CD4-positive, alpha-beta T cell (primary cell): ENCODE measurements at regions not wholly inside any gene's neighbourhood (a gene's known extent, or its start where the extent isn't known, plus 50 kb on each side); places are given as distances from the start of the nearest gene placed in this dataset.
A peak's percentile ranks its signal among the peaks of the same experiment; 100 is the strongest.

Experiments used
- ATAC-seq: fragments of 200-7000 bp; cut with Tn5 transposase; one replicate; pipeline ENCODE4 v1.10.0; 2022; ENCODE audit warnings: mild to moderate bottlenecking; ENCODE audit not compliant: poor library complexity
- CTCF ChIA-PET: fragments of 350-600 bp; sonication (Branson Sonifier 250); formaldehyde crosslinking; loops from one replicate; lab custom pipeline; 2021; ENCODE audit warnings: antibody characterized with exemption, inconsistent platforms; lab: Charles Lee
- POLR2A ChIA-PET: fragments of 350-600 bp; sonication (Branson Sonifier 250); formaldehyde crosslinking; loops from one replicate; lab custom pipeline; 2021; ENCODE audit warnings: antibody characterized with exemption, inconsistent platforms; lab: Charles Lee
- DNase-seq, 14 experiments: peaks; one replicate each; pipeline ENCODE4 v3.0.0-alpha.2; 2013 to 2020; ENCODE audit warnings: mixed read lengths in 2 of 14
- H3K27ac ChIP-seq, 2 donors: one replicate each; pipeline versions ENCODE4 v1.5.1 to v1.7.0; 2013; ENCODE audit warnings: low read length in 2 of 2, low read depth in 1 of 2, mild to moderate bottlenecking in 1 of 2
- H3K27me3 ChIP-seq, 2 experiments: 1 replicate in 1 of 2; 2 replicates in 1 of 2; pipeline versions ENCODE4 v1.6.1 to v1.7.0; 2013; ENCODE audit warnings: low read length in 2 of 2, control low read depth in 1 of 2, mild to moderate bottlenecking in 1 of 2, moderate library complexity in 1 of 2; ENCODE audit not compliant: insufficient read depth in 2 of 2, control insufficient read depth in 1 of 2
- H3K36me3 ChIP-seq: one replicate; pipeline ENCODE4 v1.6.1; 2013; ENCODE audit warnings: low read length, control low read depth; ENCODE audit not compliant: insufficient read depth
- H3K4me1 ChIP-seq: one replicate; pipeline ENCODE4 v1.6.1; 2013; ENCODE audit warnings: low read length, control low read depth; ENCODE audit not compliant: insufficient read depth
- H3K4me3 ChIP-seq: one replicate; pipeline ENCODE4 v1.5.1; 2013; ENCODE audit warnings: mild to moderate bottlenecking, low read length, moderate library complexity
- H3K9me3 ChIP-seq, 2 experiments: 1 replicate in 1 of 2; 2 replicates in 1 of 2; pipeline versions ENCODE4 v1.6.1 to v1.7.0; 2013; ENCODE audit warnings: low read length in 2 of 2, mild to moderate bottlenecking in 2 of 2, control low read depth in 1 of 2, moderate library complexity in 1 of 2; ENCODE audit not compliant: control insufficient read depth in 1 of 2, insufficient read depth in 1 of 2
- H3K27ac Mint-ChIP-seq: one replicate; pipeline ENCODE4 v1.8.0; 2020; ENCODE audit warnings: mixed read lengths
- H3K27me3 Mint-ChIP-seq: one replicate; pipeline ENCODE4 v1.8.0; 2021; ENCODE audit warnings: mixed read lengths
- H3K36me3 Mint-ChIP-seq: one replicate; pipeline ENCODE4 v1.8.0; 2021; ENCODE audit warnings: low read depth, mixed read lengths
- H3K4me1 Mint-ChIP-seq: one replicate; pipeline ENCODE4 v1.8.0; 2021; ENCODE audit warnings: low read depth, mixed read lengths
- H3K4me3 Mint-ChIP-seq: one replicate; pipeline ENCODE4 v1.8.0; 2020; ENCODE audit warnings: mild to moderate bottlenecking, mixed read lengths
- H3K9me3 Mint-ChIP-seq: one replicate; pipeline ENCODE4 v1.8.0; 2020; ENCODE audit warnings: mixed read lengths
- CTCF ChIP-seq: fragments of 200-600 bp; IDR thresholded peaks from one replicate; pipeline ENCODE4 v1.8.0; 2022; ENCODE audit warnings: antibody characterized with exemption, mild to moderate bottlenecking
- intact Hi-C, 2 experiments: fragments of 100-400 bp; cut with DNase I in 1 of 2; cut with micrococcal nuclease in 1 of 2; formaldehyde crosslinking; loops; one replicate each; pipeline versions ENCODE4 v1.15.1 to v1.9.0; 2023 to 2025; cut with DNase I, micrococcal nuclease

DNA sequence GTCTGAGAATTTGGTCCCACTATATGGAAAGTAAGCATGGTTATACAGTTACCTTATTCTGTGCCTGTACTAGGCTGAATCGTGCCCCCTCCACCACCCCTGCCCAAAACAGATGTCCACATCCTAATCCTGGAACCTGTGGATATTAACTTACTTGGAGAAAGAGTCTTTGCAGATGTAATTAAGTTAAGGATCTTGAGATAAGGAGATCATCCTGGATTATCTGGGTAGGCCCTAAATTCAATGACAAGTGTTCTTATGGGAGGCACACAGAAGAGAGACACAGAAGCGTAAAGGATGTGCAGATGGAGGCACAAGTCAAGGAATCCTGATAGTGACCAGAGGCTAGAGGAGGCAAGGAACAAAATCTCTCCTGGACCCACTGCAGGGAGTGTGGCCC, 116.7 kb upstream of the MAN1A1 start:
- intact Hi-C loops: no loop called here
- H3K27ac ChIP-seq: no peak overlapping the region
- no peak for ATAC-seq
- no peaks in the 10 kb centered on the region for H3K9me3 ChIP-seq
- no peak overlapping the region for H3K4me3 ChIP-seq
- no peaks in the 10 kb centered on the region for H3K9me3 Mint-ChIP-seq
- CTCF ChIA-PET: no interaction called here
- no peak for TF ChIP-seq CTCF
- no peaks in the 10 kb centered on the region for H3K36me3 ChIP-seq
- H3K27me3 Mint-ChIP-seq: no peaks in the 10 kb centered on the region
- no peaks in the 10 kb centered on the region for H3K27me3 ChIP-seq
- H3K4me1 ChIP-seq: peaks cover 3% of the 10 kb centered on the region
- no peak for DNase-seq
- peaks cover 10% of the 10 kb centered on the region for H3K4me1 Mint-ChIP-seq
- H3K27ac Mint-ChIP-seq: no peak overlapping the region
- no peak overlapping the region for H3K4me3 Mint-ChIP-seq
- no peaks in the 10 kb centered on the region for H3K36me3 Mint-ChIP-seq
- POLR2A ChIA-PET: no interaction called here

DNA sequence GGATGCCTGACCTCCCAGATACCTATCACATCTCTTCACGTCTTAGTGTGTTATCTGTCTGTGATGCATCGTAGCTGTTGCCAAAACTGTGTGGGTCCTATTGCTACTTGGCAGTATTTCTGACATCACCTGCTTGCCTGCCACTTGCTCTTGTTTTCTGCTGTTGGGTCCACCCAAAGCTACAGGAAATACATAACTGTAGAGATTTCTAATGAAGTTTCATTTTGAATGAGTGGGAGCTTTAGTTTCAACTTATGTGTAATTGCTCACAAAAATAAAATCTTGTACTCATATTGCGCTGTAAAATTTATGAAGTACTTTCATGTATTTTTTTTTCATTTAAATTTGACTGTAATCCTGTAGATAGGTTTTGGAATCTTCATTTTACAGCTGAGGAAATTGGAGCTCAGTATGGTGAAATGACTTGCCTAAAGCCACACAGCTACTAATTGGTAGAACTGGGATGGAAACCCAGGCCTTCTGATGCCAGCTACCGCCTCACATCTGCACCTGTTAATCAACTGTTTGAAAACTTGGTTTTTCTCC, 113.6 kb upstream of the MAN1A1 start:
- CTCF ChIA-PET: no interaction called here
- H3K27me3 Mint-ChIP-seq: no peaks in the 10 kb centered on the region
- H3K27me3 ChIP-seq: no peaks in the 10 kb centered on the region
- no peaks in the 10 kb centered on the region for H3K9me3 ChIP-seq
- peaks cover 10% of the 10 kb centered on the region for H3K4me1 Mint-ChIP-seq
- no peak overlapping the region for H3K4me3 Mint-ChIP-seq
- H3K36me3 ChIP-seq: no peaks in the 10 kb centered on the region
- peaks cover 3% of the 10 kb centered on the region for H3K4me1 ChIP-seq
- DNase-seq (peak in 1 of 14 experiments; percentile 34), ATAC-seq (no peak)
- intact Hi-C loops: no loop called here
- no peak overlapping the region for H3K27ac Mint-ChIP-seq
- no peak for TF ChIP-seq CTCF
- POLR2A ChIA-PET: no interaction called here
- no peak overlapping the region for H3K27ac ChIP-seq
- no peaks in the 10 kb centered on the region for H3K36me3 Mint-ChIP-seq
- H3K4me3 ChIP-seq: no peak overlapping the region
- H3K9me3 Mint-ChIP-seq: peaks cover 6% of the 10 kb centered on the region

- H3K27ac Mint-ChIP-seq: no peak overlapping the region
- intact Hi-C loops: no loop called here
- TF ChIP-seq CTCF: no peak
- no peaks in the 10 kb centered on the region for H3K27me3 Mint-ChIP-seq
- no peaks in the 10 kb centered on the region for H3K27me3 ChIP-seq
- H3K4me1 ChIP-seq: peaks cover 3% of the 10 kb centered on the region
- CTCF ChIA-PET: no interaction called here
- DNase-seq (no peak), ATAC-seq (no peak)
- no peaks in the 10 kb centered on the region for H3K4me1 Mint-ChIP-seq
- no peak overlapping the region for H3K27ac ChIP-seq
- POLR2A ChIA-PET: no interaction called here
- peaks cover 6% of the 10 kb centered on the region for H3K9me3 Mint-ChIP-seq
- H3K4me3 Mint-ChIP-seq: no peak overlapping the region
- no peak overlapping the region for H3K4me3 ChIP-seq
- no peaks in the 10 kb centered on the region for H3K9me3 ChIP-seq
- H3K36me3 Mint-ChIP-seq: no peaks in the 10 kb centered on the region
- H3K36me3 ChIP-seq: no peaks in the 10 kb centered on the region
Observed at GRCh38 chr6:119461187-119461586, 111.6 kb upstream of the MAN1A1 start.
